Activated T-cell treated with anti-CD3 and anti-CD28 coated beads, Interleukin-2, amount 50 U/mL, for 72 hours (primary cell): ENCODE measurements at regions not wholly inside any gene's neighbourhood (a gene's known extent, or its start where the extent isn't known, plus 50 kb on each side); places are given as distances from the start of the nearest gene placed in this dataset.
"Not testable (repeated sequence)": the region's sequence is repeated elsewhere in the genome, so short reads cannot be mapped to it uniquely, and the experiment has no call there.

ENCODE experiments used
- ATAC-seq, 2 donors: fragments of 150-1000 bp; cut with Tn5 transposase; replicated peaks in 1 of 2; 2 replicates each; pipeline ENCODE4 v1.10.0; 2021; ENCODE audit warnings: moderate library complexity in 2 of 2, mild to moderate bottlenecking in 1 of 2
- DNase-seq, 2 donors: peaks; one replicate each; pipeline ENCODE4 v3.0.0; 2021 to 2022; ENCODE audit warnings: mixed read lengths in 1 of 2
- H3K27ac Mint-ChIP-seq: one replicate; pipeline ENCODE4 v1.8.0; 2022; ENCODE audit warnings: mild to moderate bottlenecking, moderate library complexity, mixed read lengths
- H3K27me3 Mint-ChIP-seq: one replicate; pipeline ENCODE4 v1.8.0; 2022; ENCODE audit warnings: low read depth, mixed read lengths
- H3K36me3 Mint-ChIP-seq, 2 donors: one replicate each; pipeline ENCODE4 v1.8.0; 2022; ENCODE audit warnings: mixed read lengths in 2 of 2, mild to moderate bottlenecking in 1 of 2; ENCODE audit not compliant: insufficient read depth in 2 of 2
- H3K4me1 Mint-ChIP-seq: one replicate; pipeline ENCODE4 v1.8.0; 2022; ENCODE audit warnings: low read depth, mixed read lengths
- H3K4me3 Mint-ChIP-seq, 2 donors: one replicate each; pipeline ENCODE4 v1.8.0; 2022; ENCODE audit warnings: mild to moderate bottlenecking in 2 of 2, mixed read lengths in 2 of 2, moderate library complexity in 2 of 2
- H3K9me3 Mint-ChIP-seq, 2 donors: one replicate each; pipeline ENCODE4 v1.8.0; 2022; ENCODE audit warnings: mixed read lengths in 2 of 2

GRCh38 chr4:42205541-42205940 lies 53.1 kb upstream of the BEND4 start:
- H3K36me3 Mint-ChIP-seq, result no peaks in the 10 kb centered on the region
- no peak overlapping the region for H3K4me3 Mint-ChIP-seq
- H3K9me3 Mint-ChIP-seq, result peaks cover 0 to 2% of the 10 kb centered on the region in 2 donors
- ATAC-seq (no peak), DNase-seq (no peak)
- no peaks in the 10 kb centered on the region for H3K4me1 Mint-ChIP-seq
- peaks cover 11% of the 10 kb centered on the region for H3K27me3 Mint-ChIP-seq
- no peak overlapping the region for H3K27ac Mint-ChIP-seq

DNA sequence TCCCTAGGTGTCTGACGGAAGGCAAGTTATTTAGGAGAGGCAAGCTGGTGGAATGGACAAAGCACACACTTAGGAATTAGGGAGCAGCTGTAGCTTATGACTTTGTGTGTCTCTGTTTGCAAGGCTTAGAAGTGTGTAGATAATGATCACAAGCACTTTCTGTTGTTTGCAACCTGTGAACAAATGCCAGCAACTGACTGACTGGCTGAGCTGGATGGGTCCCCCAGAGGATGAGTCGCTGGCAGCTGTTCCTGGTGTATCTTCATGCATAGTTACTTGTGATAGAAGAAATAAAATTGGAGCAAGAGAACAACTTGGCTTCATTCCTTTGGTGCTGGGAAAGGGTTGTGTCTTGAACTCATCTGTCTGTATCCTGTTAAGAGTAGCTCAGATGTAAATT lies 64.2 kb upstream of the BEND4 start:
- H3K27ac Mint-ChIP-seq, result no peak overlapping the region
- H3K9me3 Mint-ChIP-seq, result peaks cover 0 to 2% of the 10 kb centered on the region in 2 donors
- H3K4me3 Mint-ChIP-seq, result no peak overlapping the region
- no peaks in the 10 kb centered on the region for H3K4me1 Mint-ChIP-seq
- H3K27me3 Mint-ChIP-seq, result peaks cover 5% of the 10 kb centered on the region
- H3K36me3 Mint-ChIP-seq, result no peaks in the 10 kb centered on the region
- no peak for ATAC-seq
- DNase-seq, result no peak

GRCh38 chr4:42225286-42225685 lies 72.8 kb upstream of the BEND4 start:
- H3K4me1 Mint-ChIP-seq, result no peaks in the 10 kb centered on the region
- no peak for ATAC-seq

GRCh38 chr4:42234817-42235216 lies 82.4 kb upstream of the BEND4 start:
- H3K36me3 Mint-ChIP-seq, result no peaks in the 10 kb centered on the region

More at GRCh38 chr4:42225286-42225685, 72.8 kb upstream of the BEND4 start:
- Mint-ChIP-seq H3K9me3 (no peaks in the 10 kb centered on the region), H3K36me3 (no peaks in the 10 kb centered on the region), H3K27me3 (peaks cover 11% of the 10 kb centered on the region), H3K27ac (no peak overlapping the region), H3K4me3 (no peak overlapping the region)
- no peak for DNase-seq

DNA sequence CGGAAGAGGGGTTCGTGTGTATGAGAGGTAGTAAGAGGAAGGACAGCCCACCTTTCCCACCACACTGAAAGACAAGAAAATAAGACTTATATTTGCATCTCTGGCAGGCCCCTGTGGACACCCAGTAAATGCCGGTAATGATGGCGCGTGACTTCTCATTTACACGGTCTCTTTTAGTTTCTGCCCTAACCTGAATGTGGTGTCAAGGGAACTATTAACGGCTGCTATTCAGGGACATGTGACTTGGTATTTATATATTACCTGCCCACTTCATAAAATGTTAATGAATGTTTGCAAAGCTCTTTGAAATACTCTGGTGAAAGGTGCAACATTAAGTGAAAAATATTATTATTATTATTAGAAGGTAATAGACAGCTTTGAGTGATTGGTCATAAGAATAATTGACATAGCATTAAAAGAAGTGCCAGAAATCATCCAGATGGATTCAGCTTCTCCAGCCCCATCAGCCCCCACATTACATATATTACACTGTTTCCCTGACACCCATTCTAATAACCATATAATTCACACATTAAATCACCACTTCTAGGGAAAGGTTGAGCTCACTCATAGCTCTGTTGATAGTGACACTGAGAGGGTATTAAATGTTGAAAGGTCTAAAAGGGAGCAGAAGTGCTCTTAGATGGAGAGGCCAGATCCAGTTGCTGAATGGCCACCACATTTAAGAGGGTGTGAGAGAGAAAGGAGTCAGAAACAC lies 83.0 kb upstream of the BEND4 start:
- Mint-ChIP-seq H3K9me3 (no peaks in the 10 kb centered on the region), H3K27ac (no peak overlapping the region), H3K27me3 (no peaks in the 10 kb centered on the region), H3K4me3 (no peak overlapping the region), H3K36me3 (no peaks in the 10 kb centered on the region), H3K4me1 (no peaks in the 10 kb centered on the region)
- DNase-seq (no peak), ATAC-seq (no peak)

More at GRCh38 chr4:42234817-42235216, 82.4 kb upstream of the BEND4 start:
- DNase-seq (no peak), ATAC-seq (no peak)
- Mint-ChIP-seq H3K27ac (no peak overlapping the region), H3K27me3 (no peaks in the 10 kb centered on the region), H3K4me3 (no peak overlapping the region), H3K9me3 (no peaks in the 10 kb centered on the region), H3K4me1 (no peaks in the 10 kb centered on the region)

DNA sequence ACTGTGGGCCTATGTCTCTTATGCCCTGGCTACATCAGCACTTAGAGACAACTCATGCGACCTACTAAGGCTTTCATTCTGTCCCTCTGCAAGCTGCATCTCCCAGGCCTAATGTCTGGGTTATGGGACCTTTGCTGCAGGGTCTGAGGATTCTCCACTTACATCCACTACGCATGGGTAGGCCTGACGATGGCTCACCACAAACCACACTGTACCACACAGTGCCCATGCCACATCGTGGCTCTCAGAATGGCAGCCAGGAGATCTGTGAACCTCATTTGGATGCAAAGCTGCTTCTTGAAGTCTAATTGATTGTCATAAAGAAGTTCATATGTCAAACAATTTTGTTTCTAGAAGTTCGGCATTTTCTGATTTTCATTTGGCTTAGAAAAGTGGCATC lies 84.6 kb upstream of the BEND4 start:
- Mint-ChIP-seq H3K4me1 (no peaks in the 10 kb centered on the region), H3K4me3 (no peak overlapping the region), H3K36me3 (no peaks in the 10 kb centered on the region), H3K9me3 (no peaks in the 10 kb centered on the region), H3K27me3 (no peaks in the 10 kb centered on the region), H3K27ac (no peak overlapping the region)
- no peak for DNase-seq
- no peak for ATAC-seq

GRCh38 chr4:42237451-42237850 lies 85.0 kb upstream of the BEND4 start:
- no peak for ATAC-seq
- Mint-ChIP-seq H3K27ac (no peak overlapping the region), H3K27me3 (no peaks in the 10 kb centered on the region), H3K9me3 (no peaks in the 10 kb centered on the region), H3K4me3 (no peak overlapping the region), H3K36me3 (no peaks in the 10 kb centered on the region), H3K4me1 (no peaks in the 10 kb centered on the region)
- DNase-seq, result no peak

DNA sequence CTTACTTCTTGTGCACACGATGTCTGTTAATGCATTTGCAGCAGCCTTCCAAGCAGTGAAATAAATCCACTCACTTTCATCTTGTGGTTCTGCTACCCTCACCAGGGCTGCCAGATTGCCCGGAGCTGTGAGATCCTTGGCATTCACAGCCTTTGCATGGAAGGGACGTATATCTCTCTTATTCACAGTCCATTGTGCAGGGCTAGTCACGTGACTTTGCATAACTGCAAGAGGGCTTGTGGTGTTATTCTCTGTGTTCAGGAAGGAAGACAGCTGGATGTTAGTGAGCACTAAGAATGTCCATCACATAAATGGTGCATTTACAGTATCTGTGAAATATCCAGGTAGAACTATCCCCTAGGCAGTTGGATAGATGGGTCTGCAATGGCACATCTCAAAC lies 96.5 kb upstream of the BEND4 start:
- no peak for ATAC-seq
- Mint-ChIP-seq H3K27me3 (peaks cover 6% of the 10 kb centered on the region), H3K9me3 (no peaks in the 10 kb centered on the region), H3K36me3 (no peaks in the 10 kb centered on the region), H3K4me1 (no peaks in the 10 kb centered on the region), H3K4me3 (no peak overlapping the region), H3K27ac (no peak overlapping the region)
- no peak for DNase-seq

DNA sequence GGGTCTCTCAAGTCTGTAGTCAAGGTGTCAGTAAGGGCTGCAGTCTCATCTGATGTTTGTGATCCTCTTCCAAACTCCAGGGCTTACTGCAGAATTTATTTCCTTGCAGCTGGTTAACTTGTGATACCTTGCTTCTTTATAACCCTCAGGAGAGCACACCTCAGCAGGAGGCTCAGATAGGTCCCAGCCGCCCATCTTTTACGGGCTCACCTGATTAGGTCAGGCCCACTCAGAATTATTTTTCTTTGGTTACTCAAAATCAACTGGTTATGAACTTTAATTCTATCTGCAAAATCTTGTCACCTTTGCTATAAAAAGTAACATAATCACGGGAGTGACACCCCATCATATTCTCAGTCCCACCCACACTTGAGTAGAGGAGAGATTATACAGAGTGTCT lies 99.9 kb upstream of the BEND4 start:
- Mint-ChIP-seq H3K4me1 (no peaks in the 10 kb centered on the region), H3K27me3 (peaks cover 6% of the 10 kb centered on the region), H3K9me3 (no peaks in the 10 kb centered on the region), H3K36me3 (no peaks in the 10 kb centered on the region), H3K27ac (no peak overlapping the region), H3K4me3 (no peak overlapping the region)
- ATAC-seq (no peak), DNase-seq (no peak)

DNA sequence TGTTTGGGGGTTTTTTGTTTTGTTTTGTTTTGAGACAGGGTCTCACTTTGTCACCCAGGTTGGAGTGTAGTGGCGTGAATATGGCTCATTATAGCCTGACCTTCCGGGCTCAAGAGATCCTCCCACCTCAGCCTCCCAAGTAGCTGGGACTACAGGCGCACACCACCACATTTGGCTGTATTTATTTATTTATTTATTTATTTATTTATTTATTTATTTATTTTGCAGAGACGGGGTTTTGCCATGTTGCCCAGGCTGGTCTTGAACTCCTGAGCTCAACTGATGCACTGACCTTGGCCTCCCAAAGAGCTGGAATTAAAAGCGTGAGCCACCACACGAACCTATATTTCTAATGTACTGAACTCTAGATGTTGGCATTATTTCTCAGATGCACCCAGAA lies 105.2 kb upstream of the BEND4 start:
- not testable (repeated sequence) for H3K9me3 Mint-ChIP-seq, DNase-seq, H3K4me3 Mint-ChIP-seq, H3K27ac Mint-ChIP-seq, H3K36me3 Mint-ChIP-seq, H3K27me3 Mint-ChIP-seq, H3K4me1 Mint-ChIP-seq, ATAC-seq

DNA sequence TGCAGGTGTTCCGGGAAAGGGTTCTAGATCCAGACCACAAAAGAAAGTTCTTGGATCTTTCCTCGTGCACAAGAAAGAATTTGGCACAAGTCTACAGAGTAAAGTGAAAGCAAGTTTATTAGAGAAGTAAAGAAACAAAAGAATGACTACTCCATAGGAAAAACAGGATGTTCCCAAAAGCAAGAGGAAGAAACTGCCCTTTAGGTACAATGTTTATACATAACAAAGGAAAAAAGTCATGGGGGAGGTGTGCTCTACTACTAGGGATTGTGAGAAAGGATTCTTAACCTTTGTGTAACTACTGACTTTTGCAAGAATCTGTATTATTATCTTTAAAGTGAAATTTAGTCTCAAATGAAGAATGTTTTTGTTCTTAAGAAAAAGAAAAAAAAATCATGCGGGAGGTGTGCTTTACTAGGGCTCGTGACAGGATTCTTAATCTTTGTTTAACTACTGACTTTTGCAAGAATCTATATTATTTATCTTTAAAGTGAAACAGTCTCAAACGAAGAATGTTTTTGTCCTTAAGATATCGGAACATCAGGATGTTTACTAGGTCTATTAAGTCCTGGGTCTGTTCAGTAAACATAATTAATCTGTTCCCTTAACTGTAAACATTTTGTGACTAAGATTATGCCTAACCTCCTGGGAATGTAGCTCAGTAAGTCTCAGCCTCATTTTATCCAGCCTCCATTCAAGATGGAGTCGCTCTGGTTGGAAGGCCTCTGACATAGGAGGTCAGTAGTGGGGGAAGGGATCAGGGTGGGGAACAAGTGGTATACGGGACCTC lies 110.4 kb upstream of the BEND4 start:
- no peaks in the 10 kb centered on the region for H3K36me3 Mint-ChIP-seq
- no peak overlapping the region for H3K4me3 Mint-ChIP-seq
- no peak for ATAC-seq
- no peak for DNase-seq
- H3K27me3 Mint-ChIP-seq, result no peaks in the 10 kb centered on the region
- no peak overlapping the region for H3K27ac Mint-ChIP-seq
- H3K9me3 Mint-ChIP-seq, result no peaks in the 10 kb centered on the region
- no peaks in the 10 kb centered on the region for H3K4me1 Mint-ChIP-seq

DNA sequence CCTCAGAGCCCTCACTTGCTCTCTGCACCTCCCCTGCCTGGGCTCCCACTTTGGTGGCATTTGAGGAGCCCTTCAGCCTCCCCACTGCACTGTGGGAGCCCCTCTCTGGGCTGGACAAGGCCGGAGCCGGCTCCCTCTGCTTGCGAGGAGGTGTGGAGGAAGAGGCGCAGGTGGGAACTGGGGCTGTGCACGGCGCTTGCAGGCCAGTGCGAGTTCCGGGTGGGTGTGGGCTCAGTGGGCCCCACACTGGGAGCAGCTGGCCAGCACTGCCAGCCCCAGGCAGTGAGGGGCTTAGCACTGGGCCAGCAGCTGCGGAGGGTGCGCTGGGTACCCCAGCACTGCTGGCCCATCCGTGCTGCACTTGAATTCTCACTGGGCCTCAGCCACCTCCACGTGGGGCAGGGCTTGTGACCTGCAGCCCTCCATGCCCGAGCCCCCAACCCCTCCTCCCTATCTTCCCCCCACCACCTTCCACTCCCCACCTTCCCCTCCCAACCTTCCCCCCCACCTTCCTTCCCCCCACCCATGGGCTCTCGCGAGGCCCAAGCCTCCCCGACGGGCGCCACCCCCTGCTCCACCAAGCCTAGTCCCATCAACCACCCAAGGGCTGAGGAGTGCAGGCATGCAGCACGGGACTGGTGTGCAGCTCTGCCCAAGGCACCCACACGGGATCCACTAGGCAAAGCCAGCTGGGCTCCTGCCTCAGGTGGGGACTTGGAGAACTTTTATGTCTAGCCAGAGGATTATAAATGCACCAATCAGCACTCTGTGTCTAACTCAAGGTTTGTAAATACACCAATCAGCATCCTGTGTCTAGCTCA lies 113.5 kb upstream of the BEND4 start:
- Mint-ChIP-seq H3K4me3 (no peak overlapping the region), H3K27ac (no peak overlapping the region), H3K4me1 (no peaks in the 10 kb centered on the region), H3K27me3 (peaks cover 7% of the 10 kb centered on the region), H3K9me3 (no peaks in the 10 kb centered on the region), H3K36me3 (no peaks in the 10 kb centered on the region)
- no peak for DNase-seq
- no peak for ATAC-seq

GRCh38 chr4:42267724-42268123 lies 115.3 kb upstream of the BEND4 start:
- Mint-ChIP-seq H3K4me3 (no peak overlapping the region), H3K4me1 (no peaks in the 10 kb centered on the region), H3K9me3 (no peaks in the 10 kb centered on the region), H3K36me3 (no peaks in the 10 kb centered on the region), H3K27me3 (peaks cover 11% of the 10 kb centered on the region), H3K27ac (no peak overlapping the region)
- ATAC-seq (no peak), DNase-seq (no peak)
